ENCODE measurements at regions not wholly inside any gene's neighbourhood (a gene's known extent, or its start where the extent isn't known, plus 50 kb on each side); places are given as distances from the start of the nearest gene placed in this dataset.

GRCh38 chr6:15962449-15962764 lies 166.5 kb upstream of the MYLIP start:
- TF ChIP-seq CTCF (IDR thresholded peaks at IDR 0.05; ENCODE audit: low read depth, low read length, poor library complexity, severe bottlenecking) = no peak
- TF ChIP-seq EZH2phosphoT487 (IDR thresholded peaks at IDR 0.05; ENCODE audit: borderline replicate concordance, low read length) = no peak

All from DOHH2 (cell line).